GM12878 (cell line): ENCODE measurements at regions not wholly inside any gene's neighbourhood (a gene's known extent, or its start where the extent isn't known, plus 50 kb on each side); places are given as distances from the start of the nearest gene placed in this dataset.

Experiments used
- ATAC-seq: fragments of 200-7000 bp; cut with Tn5 transposase; 3 replicates; pipeline ENCODE4 v1.9.1; 2020; ENCODE audit warnings: mild to moderate bottlenecking, moderate library complexity
- BruUV-seq: library from RNA; stranded (reverse); fragments of 400-500 nt; replicated peaks from 2 replicates; lab custom pipeline; 2021; lab: Mats Ljungman, UMichigan
- CTCF ChIA-PET: fragments of 300-600 bp; sonication (Branson Sonifier 250); formaldehyde crosslinking; extraction: SDS; loops from one replicate; lab custom pipeline; 2021; ENCODE audit warnings: inconsistent platforms; lab: Yijun Ruan, JAX
- POLR2A ChIA-PET: fragments of 350-600 bp; formaldehyde crosslinking; extraction: SDS; loops from one replicate; lab custom pipeline; 2021; ENCODE audit warnings: inconsistent platforms; lab: Charles Lee
- RAD21 ChIA-PET: fragments of 300-600 bp; sonication (Branson Sonifier 250); formaldehyde crosslinking; loops from one replicate; lab custom pipeline; 2023; ENCODE audit warnings: antibody characterized with exemption; ENCODE audit not compliant: unreplicated experiment; lab: Charles Lee
- SMC1A ChIA-PET: fragments of 300-600 bp; sonication (Branson Sonifier 250); formaldehyde crosslinking; loops from one replicate; lab custom pipeline; 2023; ENCODE audit not compliant: unreplicated experiment, uncharacterized antibody; lab: Charles Lee
- DNase-seq: peaks from one replicate; pipeline ENCODE4 v3.0.0-alpha.2; 2011; ENCODE audit warnings: low read depth, low spot score
- FAIRE-seq: peaks from 3 replicates; lab custom pipeline; 2011; peaks lifted over from hg19 to GRCh38; lab: Jason Lieb, UNC
- H2AFZ ChIP-seq: 2 replicates; pipeline ENCODE4 v1.6.0; 2011; ENCODE audit warnings: low read depth, low read length, control low read depth; ENCODE audit not compliant: control insufficient read depth
- H3K27ac ChIP-seq: 2 replicates; pipeline ENCODE4 v1.5.1; 2011; ENCODE audit warnings: control low read depth; ENCODE audit not compliant: control insufficient read depth, insufficient read depth
- H3K27me3 ChIP-seq, 2 experiments: replicated peaks in 1 of 2; 2 replicates each; pipeline versions ENCODE4 v1.6.0 to v1.6.1; 2011; ENCODE audit warnings: low read length in 1 of 2; ENCODE audit not compliant: control insufficient read depth in 2 of 2, insufficient read depth in 2 of 2
- H3K36me3 ChIP-seq, 2 experiments: 2 replicates each; pipeline ENCODE4 v1.5.1; 2011; ENCODE audit warnings: low read length in 1 of 2; ENCODE audit not compliant: control insufficient read depth in 2 of 2, insufficient read depth in 2 of 2
- H3K4me1 ChIP-seq: 2 replicates; pipeline ENCODE4 v1.6.1; 2011; ENCODE audit warnings: mild to moderate bottlenecking, low read length, moderate library complexity, mixed read lengths; ENCODE audit not compliant: control insufficient read depth, insufficient read depth
- H3K4me2 ChIP-seq: 2 replicates; pipeline ENCODE4 v1.6.0; 2011; ENCODE audit warnings: control low read depth; ENCODE audit not compliant: control insufficient read depth, insufficient read depth
- H3K4me3 ChIP-seq: fragments of 200-600 bp; sonication (generic); 2 replicates; pipeline ENCODE4 v1.5.1; 2016
- H3K79me2 ChIP-seq: 2 replicates; pipeline ENCODE4 v1.6.0; 2011; ENCODE audit warnings: low read length; ENCODE audit not compliant: control insufficient read depth, insufficient read depth
- H3K9ac ChIP-seq: 2 replicates; pipeline ENCODE4 v1.8.0; 2011; ENCODE audit warnings: low read length, control low read depth, mixed read lengths; ENCODE audit not compliant: control insufficient read depth, insufficient read depth
- H3K9me3 ChIP-seq: replicated peaks from 3 replicates; pipeline ENCODE4 v1.5.1; 2011; ENCODE audit warnings: mild to moderate bottlenecking, low read length; ENCODE audit not compliant: control insufficient read depth, insufficient read depth
- H4K20me1 ChIP-seq: 2 replicates; pipeline ENCODE4 v1.6.0; 2011; ENCODE audit not compliant: control insufficient read depth, insufficient read depth
- EGR1 ChIP-seq, 2 experiments: IDR thresholded peaks; 1 replicate in 1 of 2; 2 replicates in 1 of 2; pipeline ENCODE4 v1.6.1; 2011 to 2012; ENCODE audit warnings: low read depth in 2 of 2, low read length in 2 of 2, borderline replicate concordance in 1 of 2, mild to moderate bottlenecking in 1 of 2, moderate library complexity in 1 of 2
- FOXK2 ChIP-seq: fragments of 450-650 bp; IDR thresholded peaks from 2 replicates; pipeline ENCODE4 v1.6.1; 2017; ENCODE audit warnings: mild to moderate bottlenecking, moderate library complexity
- NFYB ChIP-seq: IDR thresholded peaks from 2 replicates; pipeline ENCODE4 v1.6.1; 2011; ENCODE audit warnings: low read depth, mild to moderate bottlenecking, low read length, improper control_type of control experiment, moderate library complexity; ENCODE audit not compliant: insufficient read depth
- NR2C2 ChIP-seq: IDR thresholded peaks from 2 replicates; pipeline ENCODE4 v1.6.1; 2011; ENCODE audit warnings: borderline replicate concordance, low read depth; ENCODE audit not compliant: control insufficient read depth, insufficient read length
- RAD51 ChIP-seq: fragments of 450-650 bp; IDR thresholded peaks from 2 replicates; pipeline ENCODE4 v1.6.1; 2016; ENCODE audit warnings: moderate library complexity, mild to moderate bottlenecking, inconsistent platforms
- ZNF207 ChIP-seq: fragments of 450-650 bp; IDR thresholded peaks from 2 replicates; pipeline ENCODE4 v1.6.1; 2014; ENCODE audit warnings: antibody characterized with exemption, mild to moderate bottlenecking, borderline replicate concordance
- ZNF217 ChIP-seq: fragments of 450-650 bp; IDR thresholded peaks from 2 replicates; pipeline ENCODE4 v1.6.1; 2017; ENCODE audit warnings: antibody characterized with exemption, mild to moderate bottlenecking
- in situ Hi-C: fragments of 300-500 bp; cut with MboI; formaldehyde crosslinking; loops from 9 replicates; pipeline ENCODE4 v1.14.3; 2018; ENCODE audit warnings: mixed read lengths
- intact Hi-C: fragments of 100-400 bp; cut with micrococcal nuclease; formaldehyde crosslinking; loops from one replicate; pipeline ENCODE4 v1.14.2; 2022; ENCODE audit not compliant: unreplicated experiment
- TF ChIP-seq, protein P1 (sequence below): fragments of 450-650 bp; IDR thresholded peaks from 2 replicates; pipeline ENCODE4 v1.6.1; 2017; ENCODE audit warnings: mild to moderate bottlenecking, moderate library complexity
- TF ChIP-seq, protein P2 (sequence below): fragments of 450-650 bp; IDR thresholded peaks from 2 replicates; pipeline ENCODE4 v1.6.1; 2017; ENCODE audit warnings: antibody characterized with exemption, mild to moderate bottlenecking, moderate library complexity

GRCh38 chr11:13848031-13848430 is 114.5 kb upstream of the SPON1 start:
- H4K20me1 ChIP-seq: no peaks in the 10 kb centered on the region
- DNase-seq (no peak), FAIRE-seq (no peak), ATAC-seq (no peak)
- no peaks in the 10 kb centered on the region for H3K4me1 ChIP-seq
- TF ChIP-seq NFYB (no peak), ZNF217 (no peak), FOXK2 (no peak), EGR1 (IDR thresholded peaks at IDR 0.05; ENCODE audit: borderline replicate concordance in 1 of 2, low read depth in 2 of 2, low read length in 2 of 2) (no peak), NR2C2 (no peak), RAD51 (no peak), ZNF207 (no peak)
- TF ChIP-seq, protein P1, sequence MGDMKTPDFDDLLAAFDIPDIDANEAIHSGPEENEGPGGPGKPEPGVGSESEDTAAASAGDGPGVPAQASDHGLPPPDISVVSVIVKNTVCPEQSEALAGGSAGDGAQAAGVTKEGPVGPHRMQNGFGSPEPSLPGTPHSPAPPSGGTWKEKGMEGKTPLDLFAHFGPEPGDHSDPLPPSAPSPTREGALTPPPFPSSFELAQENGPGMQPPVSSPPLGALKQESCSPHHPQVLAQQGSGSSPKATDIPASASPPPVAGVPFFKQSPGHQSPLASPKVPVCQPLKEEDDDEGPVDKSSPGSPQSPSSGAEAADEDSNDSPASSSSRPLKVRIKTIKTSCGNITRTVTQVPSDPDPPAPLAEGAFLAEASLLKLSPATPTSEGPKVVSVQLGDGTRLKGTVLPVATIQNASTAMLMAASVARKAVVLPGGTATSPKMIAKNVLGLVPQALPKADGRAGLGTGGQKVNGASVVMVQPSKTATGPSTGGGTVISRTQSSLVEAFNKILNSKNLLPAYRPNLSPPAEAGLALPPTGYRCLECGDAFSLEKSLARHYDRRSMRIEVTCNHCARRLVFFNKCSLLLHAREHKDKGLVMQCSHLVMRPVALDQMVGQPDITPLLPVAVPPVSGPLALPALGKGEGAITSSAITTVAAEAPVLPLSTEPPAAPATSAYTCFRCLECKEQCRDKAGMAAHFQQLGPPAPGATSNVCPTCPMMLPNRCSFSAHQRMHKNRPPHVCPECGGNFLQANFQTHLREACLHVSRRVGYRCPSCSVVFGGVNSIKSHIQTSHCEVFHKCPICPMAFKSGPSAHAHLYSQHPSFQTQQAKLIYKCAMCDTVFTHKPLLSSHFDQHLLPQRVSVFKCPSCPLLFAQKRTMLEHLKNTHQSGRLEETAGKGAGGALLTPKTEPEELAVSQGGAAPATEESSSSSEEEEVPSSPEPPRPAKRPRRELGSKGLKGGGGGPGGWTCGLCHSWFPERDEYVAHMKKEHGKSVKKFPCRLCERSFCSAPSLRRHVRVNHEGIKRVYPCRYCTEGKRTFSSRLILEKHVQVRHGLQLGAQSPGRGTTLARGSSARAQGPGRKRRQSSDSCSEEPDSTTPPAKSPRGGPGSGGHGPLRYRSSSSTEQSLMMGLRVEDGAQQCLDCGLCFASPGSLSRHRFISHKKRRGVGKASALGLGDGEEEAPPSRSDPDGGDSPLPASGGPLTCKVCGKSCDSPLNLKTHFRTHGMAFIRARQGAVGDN: no peak
- TF ChIP-seq, protein P2, sequence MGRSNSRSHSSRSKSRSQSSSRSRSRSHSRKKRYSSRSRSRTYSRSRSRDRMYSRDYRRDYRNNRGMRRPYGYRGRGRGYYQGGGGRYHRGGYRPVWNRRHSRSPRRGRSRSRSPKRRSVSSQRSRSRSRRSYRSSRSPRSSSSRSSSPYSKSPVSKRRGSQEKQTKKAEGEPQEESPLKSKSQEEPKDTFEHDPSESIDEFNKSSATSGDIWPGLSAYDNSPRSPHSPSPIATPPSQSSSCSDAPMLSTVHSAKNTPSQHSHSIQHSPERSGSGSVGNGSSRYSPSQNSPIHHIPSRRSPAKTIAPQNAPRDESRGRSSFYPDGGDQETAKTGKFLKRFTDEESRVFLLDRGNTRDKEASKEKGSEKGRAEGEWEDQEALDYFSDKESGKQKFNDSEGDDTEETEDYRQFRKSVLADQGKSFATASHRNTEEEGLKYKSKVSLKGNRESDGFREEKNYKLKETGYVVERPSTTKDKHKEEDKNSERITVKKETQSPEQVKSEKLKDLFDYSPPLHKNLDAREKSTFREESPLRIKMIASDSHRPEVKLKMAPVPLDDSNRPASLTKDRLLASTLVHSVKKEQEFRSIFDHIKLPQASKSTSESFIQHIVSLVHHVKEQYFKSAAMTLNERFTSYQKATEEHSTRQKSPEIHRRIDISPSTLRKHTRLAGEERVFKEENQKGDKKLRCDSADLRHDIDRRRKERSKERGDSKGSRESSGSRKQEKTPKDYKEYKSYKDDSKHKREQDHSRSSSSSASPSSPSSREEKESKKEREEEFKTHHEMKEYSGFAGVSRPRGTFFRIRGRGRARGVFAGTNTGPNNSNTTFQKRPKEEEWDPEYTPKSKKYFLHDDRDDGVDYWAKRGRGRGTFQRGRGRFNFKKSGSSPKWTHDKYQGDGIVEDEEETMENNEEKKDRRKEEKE: no peak
- no peaks in the 10 kb centered on the region for H3K79me2 ChIP-seq
- in situ Hi-C loops: no loop called here
- intact Hi-C loops: no loop called here
- no peak overlapping the region for H3K4me3 ChIP-seq
- no peaks in the 10 kb centered on the region; a peak in 2 of 4 replicates for H3K27me3 ChIP-seq
- ChIA-PET CTCF (no interaction called here), POLR2A (no interaction called here), SMC1A (no interaction called here), RAD21 (no interaction called here)
- no peak overlapping the region for H3K9ac ChIP-seq
- no peaks in the 10 kb centered on the region for H3K36me3 ChIP-seq
- no peaks in the 10 kb centered on the region for H3K9me3 ChIP-seq
- H3K27ac ChIP-seq: no peak overlapping the region
- no peak overlapping the region for H3K4me2 ChIP-seq
- BruUV-seq: no TSS peak
- no peak overlapping the region for H2AFZ ChIP-seq
